ENCODE measurements at regions not wholly inside any gene's neighbourhood (a gene's known extent, or its start where the extent isn't known, plus 50 kb on each side); places are given as distances from the start of the nearest gene placed in this dataset.

DNA sequence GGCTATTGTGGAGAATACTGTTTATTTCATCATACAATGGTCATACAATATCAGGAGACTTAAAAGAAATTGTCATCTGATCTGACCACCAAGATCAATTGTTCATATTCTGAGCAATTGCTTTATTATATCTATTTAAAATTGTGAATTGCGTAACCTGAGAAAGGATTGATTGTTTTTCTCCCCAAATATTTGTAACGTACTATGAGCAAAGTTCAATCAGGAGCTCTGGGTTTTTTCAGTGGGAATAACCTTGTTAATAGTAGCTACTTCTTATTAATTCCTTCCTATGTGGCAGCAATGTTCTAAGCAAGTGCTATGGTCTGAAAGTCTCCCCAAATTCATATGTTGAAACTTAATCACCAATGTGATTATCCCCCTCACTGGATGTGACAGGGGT lies 323.1 kb downstream of the ZPLD1 start:
- DNase-seq, result no peak

DNA sequence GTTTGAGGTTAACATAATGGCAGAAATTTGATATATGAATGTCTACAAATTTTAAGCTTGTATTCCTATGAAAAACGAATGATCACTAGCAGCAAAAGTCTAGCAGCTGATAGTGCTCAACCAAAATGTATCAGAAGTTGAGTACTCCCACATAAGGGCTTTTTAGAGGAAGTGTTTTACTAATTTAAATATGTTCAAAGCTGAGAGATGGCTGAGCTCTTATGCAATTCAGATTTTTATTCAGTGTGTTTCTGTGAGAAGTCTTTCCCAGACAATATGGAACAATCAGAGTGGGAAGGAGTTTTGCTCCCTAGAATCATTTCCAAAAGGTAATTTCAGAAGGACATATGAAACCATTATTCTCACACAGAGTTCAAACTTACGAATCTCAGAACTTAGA lies 327.0 kb downstream of the ZPLD1 start:
- no peak for DNase-seq

DNA sequence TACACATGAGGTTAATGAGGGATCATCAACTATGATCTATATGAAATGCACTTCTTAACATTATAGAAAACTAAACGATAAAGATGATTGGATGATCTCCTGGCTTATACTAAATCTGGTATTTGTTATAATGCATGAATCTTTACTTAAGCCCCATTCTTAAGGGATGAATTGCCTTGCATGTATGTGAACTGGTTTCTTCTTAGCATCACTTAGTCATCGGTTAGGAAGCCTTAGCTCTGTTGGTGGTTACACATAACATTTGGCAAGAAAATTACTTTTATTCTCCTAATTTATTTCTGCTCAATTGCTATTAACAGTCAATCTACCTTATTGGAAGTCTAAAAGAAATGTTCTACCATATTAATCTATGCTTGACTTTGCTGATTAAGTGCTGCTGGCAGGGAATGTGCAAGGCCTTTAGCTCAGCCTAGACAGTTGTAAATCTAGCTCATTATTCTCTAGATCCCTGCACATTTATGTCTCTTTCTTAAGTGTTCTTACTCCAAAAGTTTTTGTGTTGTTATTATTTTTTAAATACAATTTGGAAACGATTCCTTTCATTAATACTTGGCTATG lies 356.0 kb downstream of the ZPLD1 start:
- DNase-seq, result peak; percentile 83

- DNase-seq, result no peak
Observed at GRCh38 chr3:102791641-102792589, 357.1 kb downstream of the ZPLD1 start.

- DNase-seq, result no peak
Observed at GRCh38 chr3:102796804-102797203, 362.0 kb downstream of the ZPLD1 start.

DNA sequence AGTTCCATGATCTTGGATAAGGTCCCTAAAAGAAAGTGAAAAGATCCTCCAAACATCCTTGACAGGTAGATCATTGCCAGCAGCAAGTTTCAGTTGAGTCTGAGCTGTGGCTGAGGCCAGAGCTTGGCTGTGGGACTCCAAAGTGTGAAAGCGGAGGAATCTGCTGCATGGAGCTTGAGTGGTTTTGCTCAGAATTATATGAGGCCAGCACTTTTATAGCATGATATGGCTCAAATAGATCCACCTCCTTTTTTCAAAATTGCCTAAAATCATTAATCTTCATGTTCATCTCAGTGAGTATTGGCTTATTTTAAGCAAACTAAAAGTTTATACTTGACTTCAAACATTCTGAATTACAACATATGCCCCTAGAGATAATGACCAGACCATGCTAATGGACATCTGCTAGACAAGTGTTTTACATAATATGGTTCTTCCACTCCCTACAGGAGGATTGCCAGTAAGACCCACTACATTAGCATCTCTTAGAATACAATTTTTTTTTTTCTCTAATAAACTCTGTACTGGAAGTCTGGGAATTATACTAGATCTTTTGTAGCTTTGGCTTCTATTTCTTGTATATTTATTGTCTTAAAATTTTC lies 368.1 kb downstream of the ZPLD1 start:
- DNase-seq, result no peak

- no peak for DNase-seq
Observed at GRCh38 chr3:102810937-102811336, 376.1 kb downstream of the ZPLD1 start.

GRCh38 chr3:102826636-102827035 lies 391.8 kb downstream of the ZPLD1 start:
- no peak for DNase-seq

GRCh38 chr3:102827386-102827785 lies 392.6 kb downstream of the ZPLD1 start:
- no peak for DNase-seq

- no peak for DNase-seq
Observed at GRCh38 chr3:102830415-102830814, 395.6 kb downstream of the ZPLD1 start.

DNA sequence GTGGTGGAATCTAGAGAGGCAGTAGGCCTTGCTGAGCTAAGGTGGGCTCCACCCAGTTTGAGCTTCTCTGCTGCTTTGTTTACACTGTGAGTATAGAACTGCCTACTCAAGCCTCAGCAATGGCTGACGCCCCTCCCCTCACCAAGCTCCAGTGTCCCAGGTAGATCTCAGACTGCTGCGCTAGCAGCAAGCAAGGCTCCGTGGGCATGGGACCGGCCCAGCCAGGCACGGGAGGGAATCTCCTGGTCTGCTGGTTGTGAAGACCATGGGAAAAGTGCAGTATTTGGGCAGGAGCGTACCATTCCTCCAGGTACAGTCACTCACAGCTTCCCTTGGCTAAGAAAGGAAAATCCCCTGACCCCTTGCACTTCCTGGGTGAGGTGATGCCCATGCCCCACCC lies 407.1 kb downstream of the ZPLD1 start:
- DNase-seq, result no peak

GRCh38 chr3:102866845-102867244 lies 432.0 kb downstream of the ZPLD1 start:
- DNase-seq, result no peak

DNA sequence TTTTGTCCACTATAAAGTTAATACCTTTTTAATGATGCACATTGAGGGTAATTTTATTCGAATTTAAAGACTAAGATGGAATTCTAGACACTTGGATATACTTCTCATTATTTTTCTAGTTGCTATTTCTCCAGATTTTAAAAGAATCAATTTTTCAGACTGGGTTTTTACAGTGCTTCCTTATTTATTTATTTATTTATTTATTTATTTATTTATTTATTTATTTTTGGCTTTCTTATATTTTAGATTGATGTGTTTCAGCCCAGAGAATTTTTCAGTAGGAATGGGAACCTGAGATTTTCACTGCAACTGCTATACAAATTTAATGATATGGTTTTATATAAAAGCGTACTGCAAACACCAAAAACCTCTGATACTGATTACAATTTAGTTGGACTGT lies 448.7 kb downstream of the ZPLD1 start:
- no peak for DNase-seq

DNA sequence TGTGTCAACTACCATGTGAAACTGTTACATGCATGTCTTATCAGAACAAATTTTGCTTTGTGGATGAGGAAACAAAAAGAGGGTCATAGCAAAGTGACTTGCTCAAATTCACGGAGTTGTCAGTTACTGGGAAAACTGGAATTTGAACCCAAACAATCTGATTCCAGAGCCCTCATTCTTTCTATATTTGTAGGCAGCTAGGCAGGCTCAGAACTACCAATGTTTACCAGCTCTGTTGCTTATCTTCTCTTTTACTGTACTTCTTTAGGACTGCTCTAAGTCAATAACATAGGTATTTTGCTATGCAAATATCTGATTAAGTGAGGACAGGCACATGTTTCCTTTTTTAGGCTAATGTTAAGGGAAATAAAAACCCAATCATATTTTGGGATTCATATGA lies 450.5 kb downstream of the ZPLD1 start:
- no peak for DNase-seq

DNA sequence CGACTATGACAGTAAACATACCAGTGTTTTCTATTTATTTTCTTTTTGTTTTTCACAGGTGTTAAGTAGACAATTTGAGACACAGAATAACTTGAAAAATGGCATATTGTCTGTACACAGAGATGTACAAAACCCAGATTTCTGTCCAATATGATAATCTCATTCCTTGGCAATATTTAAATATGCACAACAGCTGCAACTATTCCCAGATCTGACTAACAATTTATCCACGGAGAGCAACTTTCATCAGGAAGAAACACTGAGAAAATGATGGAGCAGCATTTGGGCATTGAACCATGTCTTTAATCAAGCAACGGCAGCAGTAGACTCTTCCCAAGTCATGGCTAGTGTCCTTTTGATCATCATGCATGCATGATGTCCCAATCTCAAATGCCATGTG lies 452.6 kb downstream of the ZPLD1 start:
- DNase-seq, result no peak

GRCh38 chr3:102896851-102897621 lies 462.2 kb downstream of the ZPLD1 start:
- DNase-seq, result no peak

GRCh38 chr3:102904629-102905028 lies 469.8 kb downstream of the ZPLD1 start:
- DNase-seq, result no peak

GRCh38 chr3:102905811-102906210 lies 471.0 kb downstream of the ZPLD1 start:
- no peak for DNase-seq

GRCh38 chr3:102906818-102907217 lies 472.0 kb downstream of the ZPLD1 start:
- DNase-seq, result no peak

DNA sequence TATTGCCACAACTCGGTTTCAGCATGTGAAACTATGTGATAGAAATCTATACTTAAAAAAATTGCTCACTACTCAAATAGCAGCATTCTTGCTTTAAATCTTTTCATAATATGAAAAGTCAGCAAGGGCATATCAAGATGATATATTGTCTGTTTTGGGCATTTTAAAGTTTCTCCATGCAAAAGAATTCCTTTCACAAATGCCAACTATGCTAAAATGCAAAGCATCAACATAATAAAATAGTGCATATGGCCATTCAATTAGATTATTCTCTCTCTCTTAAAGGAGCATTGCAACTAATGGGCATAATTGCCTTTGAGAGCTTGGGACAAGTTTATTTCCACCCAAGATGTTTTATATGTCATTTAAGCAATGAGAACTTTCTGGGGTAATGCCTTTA lies 475.1 kb downstream of the ZPLD1 start:
- DNase-seq, result no peak

DNA sequence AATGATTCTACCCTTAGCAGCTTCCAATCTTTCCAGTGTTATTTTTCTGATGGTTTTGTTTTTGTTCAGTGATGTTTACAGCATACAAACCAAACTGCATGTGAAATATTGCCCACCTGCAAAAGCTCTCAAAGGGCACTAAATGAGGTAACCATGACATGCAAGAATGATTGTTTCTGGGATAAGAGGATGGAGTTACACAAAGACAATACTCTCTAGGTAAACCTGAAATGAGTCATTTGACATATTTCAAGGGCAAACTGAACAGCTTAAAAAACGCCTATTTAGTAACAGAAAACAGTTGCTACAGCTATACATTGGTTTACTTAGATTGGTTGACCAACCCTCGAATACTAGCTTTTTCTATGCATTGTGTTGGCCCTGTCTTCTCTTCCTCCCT lies 481.7 kb downstream of the ZPLD1 start:
- no peak for DNase-seq

DNA sequence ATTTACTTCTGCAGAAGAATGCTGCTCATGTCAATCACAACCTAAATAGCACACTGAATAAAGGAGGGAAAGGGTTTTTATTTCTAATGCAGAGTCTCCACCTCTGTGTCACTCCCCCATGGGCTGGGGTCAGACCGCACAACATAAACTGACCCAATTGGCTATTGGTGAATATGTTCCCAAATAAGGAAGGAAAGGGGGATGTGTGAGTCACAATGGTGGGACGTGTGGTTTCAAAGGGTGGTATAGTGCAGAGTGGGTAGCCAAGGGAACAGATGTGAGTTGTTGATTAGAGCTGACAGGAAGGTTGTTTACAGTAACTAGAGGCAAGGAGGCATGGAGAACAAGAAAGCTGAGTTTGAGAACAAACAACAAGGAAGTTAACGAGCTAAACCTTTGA lies 491.8 kb downstream of the ZPLD1 start:
- no peak for DNase-seq

DNA sequence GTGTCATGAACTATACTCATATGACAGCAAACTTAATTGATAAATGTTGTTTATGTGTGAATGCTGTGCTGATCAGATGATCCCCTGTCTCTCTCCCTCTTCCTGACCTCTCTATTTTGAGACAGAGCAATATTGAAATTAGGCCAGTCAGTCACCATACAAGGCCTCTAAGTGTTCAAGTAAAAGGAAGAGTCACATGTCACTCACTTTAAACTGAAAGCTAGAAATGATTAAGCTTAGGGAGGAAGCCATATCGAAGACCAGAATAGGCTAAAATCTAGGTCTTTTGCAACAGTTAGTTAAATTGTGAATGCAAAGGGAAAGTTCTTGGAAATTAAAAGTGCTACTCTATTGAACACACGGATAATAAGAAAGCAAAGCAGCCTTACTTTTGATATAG lies 498.6 kb downstream of the ZPLD1 start:
- no peak for DNase-seq

Data from amniotic stem cell (primary cell).